ENCODE measurements at regions not wholly inside any gene's neighbourhood (a gene's known extent, or its start where the extent isn't known, plus 50 kb on each side); places are given as distances from the start of the nearest gene placed in this dataset.

GRCh38 chr10:63724922-63725321 lies 203.7 kb downstream of the REEP3 start:
- TF ChIP-seq ZNF274 (IDR thresholded peaks at IDR 0.05; ENCODE audit: low read depth, low read length) = no peak
- no peak for TF ChIP-seq SUZ12 (IDR thresholded peaks at IDR 0.05; ENCODE audit: extremely low read depth, insufficient read depth, insufficient read length)

Data from NT2/D1 (cell line).